ENCODE measurements at regions not wholly inside any gene's neighbourhood (a gene's known extent, or its start where the extent isn't known, plus 50 kb on each side); places are given as distances from the start of the nearest gene placed in this dataset.

- Histone ChIP-seq H3K27me3 (ENCODE audit: control insufficient read depth in 2 of 2, insufficient read depth in 1 of 2, low read length in 1 of 2) (no peaks in the 10 kb centered on the region), H3K4me1 (ENCODE audit: control insufficient read depth in 2 of 2, insufficient read depth in 2 of 2, low read length in 2 of 2) (peaks cover 0 to 10% of the 10 kb centered on the region in 2 donors), H3K27ac (ENCODE audit: low read depth in 1 of 2, low read length in 1 of 2) (no peak overlapping the region), H3K4me3 (ENCODE audit: low read length in 2 of 2) (no peak overlapping the region), H3K36me3 (ENCODE audit: control insufficient read depth in 2 of 2, insufficient read depth in 2 of 2, low read length in 1 of 2) (no peaks in the 10 kb centered on the region), H3K9me3 (ENCODE audit: control insufficient read depth in 2 of 2, insufficient read depth in 1 of 2, low read length in 1 of 2) (no peaks in the 10 kb centered on the region)
- 88% methylated on average over 9 of the region's 9 CpGs for WGBS
- DNase-seq (ENCODE audit: low read depth in 6 of 9, low spot score in 9 of 9): no peak
Measured at GRCh38 chr16:86905302-86905701, 327.0 kb downstream of the FOXL1 start.

DNA sequence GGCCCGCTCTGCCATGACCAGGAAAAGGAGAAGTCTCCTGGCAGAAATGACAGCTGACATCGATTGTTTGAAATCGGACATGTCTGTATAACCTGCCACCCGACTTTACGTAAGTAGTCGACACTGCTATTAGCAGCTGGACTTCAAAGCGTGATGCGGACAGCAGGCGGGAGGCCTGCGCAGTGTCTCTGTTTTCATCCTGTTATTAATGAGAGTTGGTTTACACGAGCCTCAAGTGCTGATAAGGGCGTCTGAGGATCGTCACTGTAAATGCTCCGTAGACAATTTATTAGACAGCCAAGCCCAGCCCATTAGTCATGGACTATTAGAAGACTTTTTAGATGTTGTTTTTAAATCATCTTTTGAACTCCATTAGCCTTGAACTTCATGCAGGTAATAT, 328.3 kb downstream of the FOXL1 start:
- DNase-seq (ENCODE audit: low read depth in 6 of 9, low spot score in 9 of 9): no peak
- WGBS: 91% methylated on average over 14 of the region's 14 CpGs
- no peaks in the 10 kb centered on the region for H3K36me3 ChIP-seq (ENCODE audit: control insufficient read depth in 2 of 2, insufficient read depth in 2 of 2, low read length in 1 of 2)
- peaks cover 0 to 19% of the 10 kb centered on the region in 2 donors for H3K4me1 ChIP-seq (ENCODE audit: control insufficient read depth in 2 of 2, insufficient read depth in 2 of 2, low read length in 2 of 2)
- H3K27ac ChIP-seq (ENCODE audit: low read depth in 1 of 2, low read length in 1 of 2): no peak overlapping the region
- no peaks in the 10 kb centered on the region for H3K9me3 ChIP-seq (ENCODE audit: control insufficient read depth in 2 of 2, insufficient read depth in 1 of 2, low read length in 1 of 2)
- no peak overlapping the region for H3K4me3 ChIP-seq (ENCODE audit: low read length in 2 of 2)
- H3K27me3 ChIP-seq (ENCODE audit: control insufficient read depth in 2 of 2, insufficient read depth in 1 of 2, low read length in 1 of 2): no peaks in the 10 kb centered on the region

DNA sequence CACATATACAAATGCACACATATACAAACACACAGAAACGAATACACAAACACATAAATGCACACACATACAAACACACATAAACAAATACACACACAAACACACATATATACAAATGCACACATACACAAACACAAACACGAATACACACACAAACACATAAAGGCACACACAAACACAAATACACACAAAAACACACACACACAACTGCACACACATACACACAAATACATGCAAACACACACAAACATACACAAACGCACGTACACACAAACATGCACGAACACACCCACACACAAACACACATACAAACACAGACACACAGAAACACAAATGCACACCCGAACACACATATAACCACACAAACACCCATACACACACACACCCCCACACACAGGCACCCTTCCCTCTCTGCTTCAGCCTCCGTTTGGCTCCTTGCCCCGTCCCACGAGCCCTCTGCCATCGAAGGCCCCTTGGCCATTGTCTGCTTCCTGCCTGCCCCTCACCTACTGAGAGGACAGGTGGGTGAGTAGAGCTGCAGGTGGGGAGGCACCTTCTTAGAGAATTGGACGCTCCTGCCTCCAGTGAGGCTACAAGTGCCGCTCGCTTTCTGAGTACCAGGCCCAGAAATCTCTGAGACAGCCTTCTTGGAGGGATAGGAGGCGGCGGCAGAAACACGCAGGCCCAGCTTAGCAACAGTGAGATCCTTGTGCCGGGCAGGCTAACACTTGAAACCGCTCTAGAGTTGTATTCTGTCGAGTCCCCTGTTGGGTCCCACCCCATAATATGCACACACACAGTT, 331.2 kb downstream of the FOXL1 start:
- H3K27me3 ChIP-seq (ENCODE audit: control insufficient read depth in 2 of 2, insufficient read depth in 1 of 2, low read length in 1 of 2): no peaks in the 10 kb centered on the region
- DNase-seq (ENCODE audit: low read depth in 6 of 9, low spot score in 9 of 9): no peak
- WGBS: 94% methylated on average over 19 of the region's 19 CpGs
- H3K9me3 ChIP-seq (ENCODE audit: control insufficient read depth in 2 of 2, insufficient read depth in 1 of 2, low read length in 1 of 2): no peaks in the 10 kb centered on the region
- no peak overlapping the region for H3K27ac ChIP-seq (ENCODE audit: low read depth in 1 of 2, low read length in 1 of 2)
- no peak overlapping the region for H3K4me3 ChIP-seq (ENCODE audit: low read length in 2 of 2)
- no peaks in the 10 kb centered on the region for H3K36me3 ChIP-seq (ENCODE audit: control insufficient read depth in 2 of 2, insufficient read depth in 2 of 2, low read length in 1 of 2)
- H3K4me1 ChIP-seq (ENCODE audit: control insufficient read depth in 2 of 2, insufficient read depth in 2 of 2, low read length in 2 of 2): peaks cover 0 to 17% of the 10 kb centered on the region in 2 donors

DNA sequence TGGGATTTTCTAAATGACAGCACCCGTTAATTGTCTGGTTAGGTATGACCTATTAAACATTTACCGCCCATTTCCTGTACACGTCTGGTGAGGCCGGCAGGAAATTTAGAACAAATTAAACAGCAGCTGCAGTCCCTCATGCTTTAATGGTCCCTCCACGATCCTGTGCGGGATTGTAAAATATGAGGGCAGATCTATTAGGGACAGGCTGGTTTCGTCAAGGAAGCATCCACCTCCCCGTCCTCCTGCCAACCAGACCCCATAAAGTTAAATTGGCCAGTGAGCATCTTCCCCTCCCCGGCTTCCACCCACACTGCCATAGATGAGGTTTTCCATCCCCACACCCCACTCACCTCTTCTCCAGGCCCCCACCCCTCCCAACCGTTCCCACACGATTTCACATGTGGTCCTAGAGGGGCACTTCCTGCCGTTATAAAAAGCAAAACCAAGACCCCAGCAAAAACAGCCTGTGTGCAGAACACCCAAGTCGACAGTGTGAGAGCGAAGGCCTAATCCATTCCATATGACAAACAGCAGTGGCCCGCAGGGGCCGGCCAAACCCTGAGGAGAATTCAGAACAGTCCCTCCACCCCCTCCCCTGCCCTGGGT, 331.9 kb downstream of the FOXL1 start:
- H3K4me3 ChIP-seq (ENCODE audit: low read length in 2 of 2): no peak overlapping the region
- H3K4me1 ChIP-seq (ENCODE audit: control insufficient read depth in 2 of 2, insufficient read depth in 2 of 2, low read length in 2 of 2): peaks cover 0 to 17% of the 10 kb centered on the region in 2 donors
- H3K27me3 ChIP-seq (ENCODE audit: control insufficient read depth in 2 of 2, insufficient read depth in 1 of 2, low read length in 1 of 2): no peaks in the 10 kb centered on the region
- WGBS: 83% methylated on average over 16 of the region's 16 CpGs
- peak in 1 of 9 donors; percentile 15 for DNase-seq (ENCODE audit: low read depth in 6 of 9, low spot score in 9 of 9)
- H3K27ac ChIP-seq (ENCODE audit: low read depth in 1 of 2, low read length in 1 of 2): no peak overlapping the region
- no peaks in the 10 kb centered on the region for H3K9me3 ChIP-seq (ENCODE audit: control insufficient read depth in 2 of 2, insufficient read depth in 1 of 2, low read length in 1 of 2)
- H3K36me3 ChIP-seq (ENCODE audit: control insufficient read depth in 2 of 2, insufficient read depth in 2 of 2, low read length in 1 of 2): no peaks in the 10 kb centered on the region

DNA sequence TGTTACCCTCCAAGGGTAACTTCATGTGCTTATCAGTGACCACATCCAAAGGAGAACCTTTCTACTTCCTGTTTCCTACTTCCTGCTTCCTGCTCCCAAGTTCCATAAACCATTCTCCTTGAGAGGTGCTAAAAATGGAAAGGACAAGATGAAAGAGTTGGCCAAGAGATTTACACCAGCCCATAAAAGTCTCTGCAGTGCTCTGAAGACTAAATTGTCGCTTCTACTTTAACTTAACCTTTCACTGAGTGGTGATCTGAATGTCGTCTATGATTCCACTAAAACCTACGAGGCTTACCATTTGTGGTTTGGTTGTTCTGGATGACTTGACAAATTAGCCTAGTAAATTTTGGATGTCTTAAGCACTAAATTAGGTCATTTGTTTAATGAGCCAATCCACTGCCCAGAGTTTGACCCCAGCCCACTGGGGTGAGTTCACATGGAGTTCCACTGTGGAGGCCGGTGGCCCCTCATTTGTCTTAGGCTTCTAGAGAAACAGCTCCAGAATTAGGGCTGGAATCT, 333.1 kb downstream of the FOXL1 start:
- H3K27ac ChIP-seq (ENCODE audit: low read depth in 1 of 2, low read length in 1 of 2): no peak overlapping the region
- H3K4me1 ChIP-seq (ENCODE audit: control insufficient read depth in 2 of 2, insufficient read depth in 2 of 2, low read length in 2 of 2): peaks cover 0 to 17% of the 10 kb centered on the region in 2 donors
- no peaks in the 10 kb centered on the region for H3K36me3 ChIP-seq (ENCODE audit: control insufficient read depth in 2 of 2, insufficient read depth in 2 of 2, low read length in 1 of 2)
- DNase-seq (ENCODE audit: low read depth in 6 of 9, low spot score in 9 of 9): no peak
- H3K9me3 ChIP-seq (ENCODE audit: control insufficient read depth in 2 of 2, insufficient read depth in 1 of 2, low read length in 1 of 2): no peaks in the 10 kb centered on the region
- H3K4me3 ChIP-seq (ENCODE audit: low read length in 2 of 2): no peak overlapping the region
- WGBS: 53% methylated on average over 4 of the region's 4 CpGs
- no peaks in the 10 kb centered on the region for H3K27me3 ChIP-seq (ENCODE audit: control insufficient read depth in 2 of 2, insufficient read depth in 1 of 2, low read length in 1 of 2)

- Histone ChIP-seq H3K4me1 (ENCODE audit: control insufficient read depth in 2 of 2, insufficient read depth in 2 of 2, low read length in 2 of 2) (peaks cover 0 to 17% of the 10 kb centered on the region in 2 donors), H3K27me3 (ENCODE audit: control insufficient read depth in 2 of 2, insufficient read depth in 1 of 2, low read length in 1 of 2) (no peaks in the 10 kb centered on the region), H3K4me3 (ENCODE audit: low read length in 2 of 2) (no peak overlapping the region), H3K36me3 (ENCODE audit: control insufficient read depth in 2 of 2, insufficient read depth in 2 of 2, low read length in 1 of 2) (no peaks in the 10 kb centered on the region), H3K27ac (ENCODE audit: low read depth in 1 of 2, low read length in 1 of 2) (no peak overlapping the region), H3K9me3 (ENCODE audit: control insufficient read depth in 2 of 2, insufficient read depth in 1 of 2, low read length in 1 of 2) (no peaks in the 10 kb centered on the region)
- no peak for DNase-seq (ENCODE audit: low read depth in 6 of 9, low spot score in 9 of 9)
- 97% methylated on average over 7 of the region's 7 CpGs for WGBS
Measured at GRCh38 chr16:86913886-86914285, 335.5 kb downstream of the FOXL1 start.

- Histone ChIP-seq H3K27me3 (ENCODE audit: control insufficient read depth in 2 of 2, insufficient read depth in 1 of 2, low read length in 1 of 2) (no peaks in the 10 kb centered on the region), H3K4me3 (ENCODE audit: low read length in 2 of 2) (no peak overlapping the region), H3K4me1 (ENCODE audit: control insufficient read depth in 2 of 2, insufficient read depth in 2 of 2, low read length in 2 of 2) (peaks cover 0 to 11% of the 10 kb centered on the region in 2 donors), H3K27ac (ENCODE audit: low read depth in 1 of 2, low read length in 1 of 2) (no peak overlapping the region), H3K36me3 (ENCODE audit: control insufficient read depth in 2 of 2, insufficient read depth in 2 of 2, low read length in 1 of 2) (no peaks in the 10 kb centered on the region), H3K9me3 (ENCODE audit: control insufficient read depth in 2 of 2, insufficient read depth in 1 of 2, low read length in 1 of 2) (no peaks in the 10 kb centered on the region)
- DNase-seq (ENCODE audit: low read depth in 6 of 9, low spot score in 9 of 9): no peak
- 59% methylated on average over 18 of the region's 18 CpGs for whole genome bisulfite sequencing
Measured at GRCh38 chr16:86914876-86915717, 336.7 kb downstream of the FOXL1 start.

GRCh38 chr16:86917471-86918365, 339.4 kb downstream of the FOXL1 start:
- no peak for DNase-seq (ENCODE audit: low read depth in 6 of 9, low spot score in 9 of 9)
- H3K9me3 ChIP-seq (ENCODE audit: control insufficient read depth in 2 of 2, insufficient read depth in 1 of 2, low read length in 1 of 2): no peaks in the 10 kb centered on the region
- WGBS: 98% methylated on average over 45 of the region's 45 CpGs
- no peaks in the 10 kb centered on the region for H3K4me1 ChIP-seq (ENCODE audit: control insufficient read depth in 2 of 2, insufficient read depth in 2 of 2, low read length in 2 of 2)
- no peak overlapping the region for H3K27ac ChIP-seq (ENCODE audit: low read depth in 1 of 2, low read length in 1 of 2)
- H3K4me3 ChIP-seq (ENCODE audit: low read length in 2 of 2): no peak overlapping the region
- H3K36me3 ChIP-seq (ENCODE audit: control insufficient read depth in 2 of 2, insufficient read depth in 2 of 2, low read length in 1 of 2): no peaks in the 10 kb centered on the region
- H3K27me3 ChIP-seq (ENCODE audit: control insufficient read depth in 2 of 2, insufficient read depth in 1 of 2, low read length in 1 of 2): no peaks in the 10 kb centered on the region

Measured in thymus (tissue), 11 donors.